DND-41 (cell line): ENCODE measurements at regions not wholly inside any gene's neighbourhood (a gene's known extent, or its start where the extent isn't known, plus 50 kb on each side); places are given as distances from the start of the nearest gene placed in this dataset.

Experiments
- CTCF ChIP-seq: IDR thresholded peaks from 2 replicates; pipeline ENCODE4 v1.5.1; 2012; ENCODE audit warnings: borderline replicate concordance, low read length, moderate library complexity, mild to moderate bottlenecking; ENCODE audit not compliant: poor library complexity, severe bottlenecking; ENCODE audit errors: extremely low read depth
- EZH2 ChIP-seq: IDR thresholded peaks from 3 replicates; pipeline ENCODE4 v1.6.1; 2012; ENCODE audit warnings: borderline replicate concordance, low read depth, mild to moderate bottlenecking, moderate library complexity, low read length, inconsistent platforms; ENCODE audit not compliant: severe bottlenecking

GRCh38 chr2:163990541-163990940 is 254.7 kb upstream of the FIGN start:
- TF ChIP-seq CTCF, result no peak
- TF ChIP-seq EZH2, result no peak
